DND-41 (cell line): ENCODE measurements at regions not wholly inside any gene's neighbourhood (a gene's known extent, or its start where the extent isn't known, plus 50 kb on each side); places are given as distances from the start of the nearest gene placed in this dataset.
"Not testable (repeated sequence)": the region's sequence is repeated elsewhere in the genome, so short reads cannot be mapped to it uniquely, and the experiment has no call there.

Experiments
- ATAC-seq: fragments of 200-7000 bp; cut with Tn5 transposase; 3 replicates; pipeline ENCODE4 v1.9.1; 2021; ENCODE audit warnings: low read depth; ENCODE audit not compliant: insufficient read depth
- DNase-seq: peaks from one replicate; pipeline ENCODE4 v3.0.0-alpha.2; 2020
- H2AFZ ChIP-seq: 2 replicates; pipeline ENCODE4 v1.6.0; 2012; ENCODE audit warnings: low read depth, low read length
- H3K27ac ChIP-seq: 2 replicates; pipeline ENCODE4 v1.5.1; 2012; ENCODE audit warnings: low read length, inconsistent platforms
- H3K27me3 ChIP-seq: fragments of 200-600 bp; sonication (generic); 2 replicates; pipeline ENCODE4 v1.6.0; 2012; ENCODE audit warnings: low read length, mild to moderate bottlenecking, inconsistent platforms; ENCODE audit not compliant: insufficient read depth, poor library complexity
- H3K36me3 ChIP-seq: 2 replicates; pipeline ENCODE4 v1.5.1; 2012; ENCODE audit warnings: low read length, inconsistent platforms; ENCODE audit not compliant: insufficient read depth
- H3K4me1 ChIP-seq: 2 replicates; pipeline ENCODE4 v1.5.1; 2012; ENCODE audit warnings: mild to moderate bottlenecking, low read length; ENCODE audit not compliant: insufficient read depth
- H3K4me2 ChIP-seq: 2 replicates; pipeline ENCODE4 v1.6.0; 2012; ENCODE audit warnings: mild to moderate bottlenecking, moderate library complexity, low read length, inconsistent platforms; ENCODE audit not compliant: insufficient read depth
- H3K4me3 ChIP-seq, 2 experiments: fragments of 200-600 bp in 1 of 2; shearing (Covaris generic) in 1 of 2; 2 replicates each; pipeline ENCODE4 v1.5.1; 2012 to 2016; ENCODE audit warnings: inconsistent platforms in 2 of 2, low read length in 2 of 2, mild to moderate bottlenecking in 2 of 2, low read depth in 1 of 2, moderate library complexity in 1 of 2
- H3K79me2 ChIP-seq: 2 replicates; pipeline ENCODE4 v1.6.0; 2012; ENCODE audit warnings: low read length, inconsistent platforms; ENCODE audit not compliant: insufficient read depth
- H3K9ac ChIP-seq: 2 replicates; pipeline ENCODE4 v1.6.0; 2012; ENCODE audit warnings: low read depth, mild to moderate bottlenecking, inconsistent platforms, low read length, moderate library complexity
- H3K9me3 ChIP-seq: 2 replicates; pipeline ENCODE4 v1.5.1; 2012; ENCODE audit warnings: low read length, moderate library complexity, mild to moderate bottlenecking, inconsistent platforms; ENCODE audit not compliant: insufficient read depth, severe bottlenecking
- H4K20me1 ChIP-seq: 2 replicates; pipeline ENCODE4 v1.6.0; 2012; ENCODE audit warnings: low read length; ENCODE audit not compliant: insufficient read depth
- CTCF ChIP-seq: IDR thresholded peaks from 2 replicates; pipeline ENCODE4 v1.5.1; 2012; ENCODE audit warnings: borderline replicate concordance, low read length, moderate library complexity, mild to moderate bottlenecking; ENCODE audit not compliant: poor library complexity, severe bottlenecking; ENCODE audit errors: extremely low read depth
- EZH2 ChIP-seq: IDR thresholded peaks from 3 replicates; pipeline ENCODE4 v1.6.1; 2012; ENCODE audit warnings: borderline replicate concordance, low read depth, mild to moderate bottlenecking, moderate library complexity, low read length, inconsistent platforms; ENCODE audit not compliant: severe bottlenecking

GRCh38 chr11:123325533-123325932 lies 104.5 kb upstream of the GRAMD1B start:
- no peak overlapping the region for H3K4me2 ChIP-seq
- no peak overlapping the region for H2AFZ ChIP-seq
- TF ChIP-seq CTCF (no peak), EZH2 (no peak)
- H3K79me2 ChIP-seq: no peaks in the 10 kb centered on the region
- H3K4me1 ChIP-seq: no peaks in the 10 kb centered on the region
- peaks cover 7% of the 10 kb centered on the region for H3K27me3 ChIP-seq
- H3K27ac ChIP-seq: no peak overlapping the region
- no peaks in the 10 kb centered on the region for H4K20me1 ChIP-seq
- no peak for ATAC-seq
- DNase-seq: no peak
- H3K9me3 ChIP-seq: no peaks in the 10 kb centered on the region
- no peak overlapping the region for H3K9ac ChIP-seq
- no peaks in the 10 kb centered on the region for H3K36me3 ChIP-seq
- no peak overlapping the region for H3K4me3 ChIP-seq

- no peak for ATAC-seq
- H3K36me3 ChIP-seq: no peaks in the 10 kb centered on the region
- no peaks in the 10 kb centered on the region for H3K9me3 ChIP-seq
- H3K9ac ChIP-seq: no peak overlapping the region
- no peak overlapping the region for H3K4me3 ChIP-seq
- H3K4me1 ChIP-seq: no peaks in the 10 kb centered on the region
- H3K4me2 ChIP-seq: no peak overlapping the region
- H2AFZ ChIP-seq: no peak overlapping the region
- H3K27ac ChIP-seq: no peak overlapping the region
- no peak for DNase-seq
- peaks cover 10% of the 10 kb centered on the region for H3K27me3 ChIP-seq
- no peak for TF ChIP-seq EZH2
- TF ChIP-seq CTCF: no peak
- no peaks in the 10 kb centered on the region for H3K79me2 ChIP-seq
- H4K20me1 ChIP-seq: no peaks in the 10 kb centered on the region
Observed at GRCh38 chr11:123323568-123323967, 106.5 kb upstream of the GRAMD1B start.

GRCh38 chr11:123321636-123322035 lies 108.4 kb upstream of the GRAMD1B start:
- H3K4me1 ChIP-seq: no peaks in the 10 kb centered on the region
- no peaks in the 10 kb centered on the region for H3K79me2 ChIP-seq
- H3K27me3 ChIP-seq: peaks cover 7% of the 10 kb centered on the region
- H4K20me1 ChIP-seq: no peaks in the 10 kb centered on the region
- no peak for TF ChIP-seq EZH2
- TF ChIP-seq CTCF: no peak
- H3K27ac ChIP-seq: no peak overlapping the region
- H3K4me3 ChIP-seq: no peak overlapping the region
- H3K9ac ChIP-seq: no peak overlapping the region
- H3K4me2 ChIP-seq: no peak overlapping the region
- no peaks in the 10 kb centered on the region for H3K9me3 ChIP-seq
- H3K36me3 ChIP-seq: no peaks in the 10 kb centered on the region
- no peak overlapping the region for H2AFZ ChIP-seq
- no peak for ATAC-seq
- no peak for DNase-seq

GRCh38 chr11:123318623-123319022 lies 111.4 kb upstream of the GRAMD1B start:
- DNase-seq (no peak), ATAC-seq (no peak)
- Histone ChIP-seq H3K4me2 (no peak overlapping the region), H3K27me3 (peaks cover 8% of the 10 kb centered on the region), H3K9ac (no peak overlapping the region), H3K27ac (no peak overlapping the region), H3K9me3 (no peaks in the 10 kb centered on the region), H2AFZ (no peak overlapping the region), H3K4me3 (no peak overlapping the region), H3K79me2 (no peaks in the 10 kb centered on the region), H3K36me3 (no peaks in the 10 kb centered on the region), H3K4me1 (no peaks in the 10 kb centered on the region), H4K20me1 (no peaks in the 10 kb centered on the region)
- TF ChIP-seq EZH2 (no peak), CTCF (no peak)

- DNase-seq, H3K9ac ChIP-seq, H3K79me2 ChIP-seq, H4K20me1 ChIP-seq, H3K4me3 ChIP-seq, H3K4me2 ChIP-seq, ATAC-seq, H3K9me3 ChIP-seq, H3K36me3 ChIP-seq, H2AFZ ChIP-seq, H3K27ac ChIP-seq, H3K4me1 ChIP-seq, H3K27me3 ChIP-seq: not testable (repeated sequence)
Observed at GRCh38 chr11:123318132-123318531, 111.9 kb upstream of the GRAMD1B start.
